ENCODE measurements at regions not wholly inside any gene's neighbourhood (a gene's known extent, or its start where the extent isn't known, plus 50 kb on each side); places are given as distances from the start of the nearest gene placed in this dataset.

GRCh38 chr11:133723056-133723455 is 122.3 kb downstream of the SPATA19 start:
- H3K27ac ChIP-seq (ENCODE audit: low read length) = no peak overlapping the region
- H2AFZ ChIP-seq (ENCODE audit: low read depth, low read length) = no peak overlapping the region
- H3K36me3 ChIP-seq (ENCODE audit: insufficient read depth, low read length) = no peaks in the 10 kb centered on the region
- H3K9me3 ChIP-seq (ENCODE audit: low read length) = no peaks in the 10 kb centered on the region
- H3K79me2 ChIP-seq (replicated peaks; ENCODE audit: insufficient read depth, low read length) = no peaks in the 10 kb centered on the region
- H3K4me3 ChIP-seq (ENCODE audit: low read length) = no peak overlapping the region
- no peak overlapping the region for H3K9ac ChIP-seq (ENCODE audit: low read length)
- TF ChIP-seq MXI1 (conservative IDR thresholded peaks at IDR 0.05; ENCODE audit: poor library complexity, severe bottlenecking) = no peak
- TF ChIP-seq RAD21 (conservative IDR thresholded peaks at IDR 0.05) = no peak
- TF ChIP-seq SMC3 (conservative IDR thresholded peaks at IDR 0.05; ENCODE audit: poor library complexity) = no peak
- no peak for TF ChIP-seq CTCF (IDR thresholded peaks at IDR 0.05; ENCODE audit: poor library complexity, severe bottlenecking)
- TF ChIP-seq POLR2AphosphoS5 (IDR thresholded peaks at IDR 0.05) = no peak
- TF ChIP-seq EP300 (conservative IDR thresholded peaks at IDR 0.05; ENCODE audit: poor library complexity, severe bottlenecking) = no peak
- no peak for TF ChIP-seq REST (IDR thresholded peaks at IDR 0.05; ENCODE audit: borderline replicate concordance)
- no peak for TF ChIP-seq EZH2 (IDR thresholded peaks at IDR 0.05; ENCODE audit: borderline replicate concordance, insufficient read depth, low read length, poor library complexity, severe bottlenecking)
- TF ChIP-seq TAF1 (IDR thresholded peaks at IDR 0.05; ENCODE audit: low read depth) = no peak
- no peak overlapping the region for H3K4me2 ChIP-seq (ENCODE audit: low read length)
- no peaks in the 10 kb centered on the region for H3K9me2 ChIP-seq (ENCODE audit: insufficient read depth, low read length)
- no peaks in the 10 kb centered on the region for H3K27me3 ChIP-seq (ENCODE audit: insufficient read depth, low read depth, low read length)
- H4K20me1 ChIP-seq (ENCODE audit: insufficient read depth) = no peaks in the 10 kb centered on the region
- no peaks in the 10 kb centered on the region for H3F3A ChIP-seq (ENCODE audit: insufficient read depth, low read length, poor library complexity, severe bottlenecking)

GRCh38 chr11:133720951-133721350 is 124.4 kb downstream of the SPATA19 start:
- H4K20me1 ChIP-seq (ENCODE audit: insufficient read depth) = no peaks in the 10 kb centered on the region
- no peaks in the 10 kb centered on the region for H3K79me2 ChIP-seq (replicated peaks; ENCODE audit: insufficient read depth, low read length)
- H2AFZ ChIP-seq (ENCODE audit: low read depth, low read length) = no peak overlapping the region
- no peak overlapping the region for H3K4me3 ChIP-seq (ENCODE audit: low read length)
- H3K4me2 ChIP-seq (ENCODE audit: low read length) = no peak overlapping the region
- no peaks in the 10 kb centered on the region for H3K9me2 ChIP-seq (ENCODE audit: insufficient read depth, low read length)
- H3K27me3 ChIP-seq (ENCODE audit: insufficient read depth, low read depth, low read length) = no peaks in the 10 kb centered on the region
- no peaks in the 10 kb centered on the region for H3K9me3 ChIP-seq (ENCODE audit: low read length)
- H3K36me3 ChIP-seq (ENCODE audit: insufficient read depth, low read length) = no peaks in the 10 kb centered on the region
- H3K27ac ChIP-seq (ENCODE audit: low read length) = no peak overlapping the region
- no peaks in the 10 kb centered on the region for H3F3A ChIP-seq (ENCODE audit: insufficient read depth, low read length, poor library complexity, severe bottlenecking)
- no peak overlapping the region for H3K9ac ChIP-seq (ENCODE audit: low read length)
- no peak for TF ChIP-seq MXI1 (conservative IDR thresholded peaks at IDR 0.05; ENCODE audit: poor library complexity, severe bottlenecking)

Measured in neural cell (in vitro differentiated cells).